Caco-2 (cell line): ENCODE measurements at regions not wholly inside any gene's neighbourhood (a gene's known extent, or its start where the extent isn't known, plus 50 kb on each side); places are given as distances from the start of the nearest gene placed in this dataset.

Source experiments
- BruUV-seq: library from RNA; stranded (reverse); fragments of 400-500 nt; replicated peaks from 2 replicates; lab custom pipeline; 2021; lab: Mats Ljungman, UMichigan
- CTCF ChIA-PET: fragments of 300-600 bp; sonication (Branson Sonifier 250); formaldehyde crosslinking; loops from one replicate; lab custom pipeline; 2022; ENCODE audit warnings: antibody characterized with exemption; lab: Charles Lee
- POLR2A ChIA-PET: fragments of 300-600 bp; sonication (Branson Sonifier 250); formaldehyde crosslinking; loops from one replicate; lab custom pipeline; 2022; ENCODE audit warnings: antibody characterized with exemption; lab: Charles Lee
- DNase-seq, 2 experiments: peaks; one replicate each; pipeline versions ENCODE4 v3.0.0 to v3.0.0-alpha.2; 2020 to 2022
- H3K27me3 ChIP-seq: replicated peaks from 2 replicates; pipeline ENCODE4 v1.6.0; 2011; ENCODE audit warnings: low read length; ENCODE audit not compliant: control insufficient read depth, insufficient read depth
- H3K36me3 ChIP-seq: 2 replicates; pipeline ENCODE4 v1.5.1; 2011; ENCODE audit warnings: low read length; ENCODE audit not compliant: control insufficient read depth, insufficient read depth
- H3K4me1 ChIP-seq: fragments of 250-450 bp; sonication (Bioruptor Pico); 2 replicates; pipeline ENCODE4 v1.5.1; 2020; ENCODE audit warnings: mild to moderate bottlenecking
- H3K4me3 ChIP-seq: 2 replicates; pipeline ENCODE4 v1.5.1; 2011; ENCODE audit warnings: low read depth, mild to moderate bottlenecking, control low read depth, low read length
- H3K9me3 ChIP-seq: fragments of 250-450 bp; sonication (Bioruptor Pico); 2 replicates; pipeline ENCODE4 v1.5.1; 2020; ENCODE audit warnings: mild to moderate bottlenecking, moderate library complexity
- H3K27ac Mint-ChIP-seq: one replicate; pipeline ENCODE4 v1.8.0; 2022; ENCODE audit warnings: mixed read lengths; ENCODE audit not compliant: unreplicated experiment
- H3K27me3 Mint-ChIP-seq: one replicate; pipeline ENCODE4 v1.8.0; 2022; ENCODE audit warnings: mixed read lengths; ENCODE audit not compliant: insufficient read depth, unreplicated experiment
- H3K36me3 Mint-ChIP-seq: one replicate; pipeline ENCODE4 v1.8.0; 2022; ENCODE audit warnings: mild to moderate bottlenecking, mixed read lengths; ENCODE audit not compliant: insufficient read depth, unreplicated experiment
- H3K4me1 Mint-ChIP-seq: one replicate; pipeline ENCODE4 v1.8.0; 2022; ENCODE audit warnings: low read depth, mixed read lengths; ENCODE audit not compliant: unreplicated experiment
- H3K4me3 Mint-ChIP-seq: one replicate; pipeline ENCODE4 v1.8.0; 2022; ENCODE audit warnings: mild to moderate bottlenecking, moderate library complexity, mixed read lengths; ENCODE audit not compliant: unreplicated experiment
- H3K9me3 Mint-ChIP-seq: one replicate; pipeline ENCODE4 v1.8.0; 2022; ENCODE audit warnings: mixed read lengths; ENCODE audit not compliant: unreplicated experiment
- intact Hi-C: fragments of 100-400 bp; cut with micrococcal nuclease; formaldehyde crosslinking; loops from one replicate; pipeline ENCODE4 v1.10.0; 2022; ENCODE audit not compliant: unreplicated experiment
- TF ChIP-seq, protein P1 (sequence below), 2 experiments: fragments of 200-600 bp in 1 of 2; IDR thresholded peaks; 1 replicate in 1 of 2; 2 replicates in 1 of 2; pipeline versions ENCODE4 v1.5.1 to v1.8.0; 2011 to 2022; ENCODE audit warnings: antibody characterized with exemption in 1 of 2, control low read depth in 1 of 2, inconsistent platforms in 1 of 2, low read depth in 1 of 2, low read length in 1 of 2, mild to moderate bottlenecking in 1 of 2, moderate library complexity in 1 of 2; ENCODE audit not compliant: insufficient read depth in 1 of 2, severe bottlenecking in 1 of 2, unreplicated experiment in 1 of 2

DNA sequence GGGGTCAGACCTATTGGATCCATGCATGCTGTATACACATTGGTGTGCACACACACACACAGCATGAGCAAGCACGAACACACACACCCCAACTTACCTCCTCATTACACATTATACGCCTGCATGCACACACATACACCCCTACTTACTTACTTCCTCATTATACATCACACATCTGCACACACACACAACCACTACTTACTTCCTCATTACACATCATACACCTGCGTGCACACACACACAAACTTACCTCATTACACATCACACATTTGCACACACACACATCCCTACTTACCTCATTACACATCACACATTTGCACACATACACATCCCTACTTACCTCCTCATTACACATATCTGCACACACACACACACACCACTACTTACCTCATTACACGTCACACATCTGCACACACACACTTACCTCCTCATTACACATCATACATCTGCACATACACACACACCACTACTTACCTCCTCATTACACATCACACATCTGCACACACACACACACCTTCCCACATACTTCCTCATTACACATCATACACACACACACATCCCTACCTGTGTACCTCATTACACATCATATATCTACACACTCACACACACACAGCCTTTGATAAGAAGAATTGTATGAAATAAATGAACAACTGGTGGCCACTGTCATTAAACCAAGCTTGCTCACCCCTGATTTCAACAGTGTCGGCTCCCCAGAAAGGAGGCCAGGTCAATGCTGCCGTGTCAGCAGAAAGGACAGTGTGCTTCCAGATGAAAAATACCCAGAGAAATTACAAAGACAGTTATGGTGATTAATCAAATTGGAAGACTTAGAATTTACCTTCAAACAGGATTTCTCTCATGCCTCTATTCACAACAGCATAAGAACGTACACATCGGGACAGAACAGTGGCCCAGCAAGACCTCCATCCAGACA lies 117.8 kb downstream of the SETD4 start:
- Mint-ChIP-seq H3K36me3 (no peaks in the 10 kb centered on the region), H3K27me3 (no peaks in the 10 kb centered on the region), H3K27ac (no peak overlapping the region), H3K9me3 (no peaks in the 10 kb centered on the region), H3K4me3 (no peak overlapping the region), H3K4me1 (no peaks in the 10 kb centered on the region)
- H3K4me3 ChIP-seq, result no peak overlapping the region
- ChIA-PET POLR2A (no interaction called here), CTCF (no interaction called here)
- TF ChIP-seq, protein P1, sequence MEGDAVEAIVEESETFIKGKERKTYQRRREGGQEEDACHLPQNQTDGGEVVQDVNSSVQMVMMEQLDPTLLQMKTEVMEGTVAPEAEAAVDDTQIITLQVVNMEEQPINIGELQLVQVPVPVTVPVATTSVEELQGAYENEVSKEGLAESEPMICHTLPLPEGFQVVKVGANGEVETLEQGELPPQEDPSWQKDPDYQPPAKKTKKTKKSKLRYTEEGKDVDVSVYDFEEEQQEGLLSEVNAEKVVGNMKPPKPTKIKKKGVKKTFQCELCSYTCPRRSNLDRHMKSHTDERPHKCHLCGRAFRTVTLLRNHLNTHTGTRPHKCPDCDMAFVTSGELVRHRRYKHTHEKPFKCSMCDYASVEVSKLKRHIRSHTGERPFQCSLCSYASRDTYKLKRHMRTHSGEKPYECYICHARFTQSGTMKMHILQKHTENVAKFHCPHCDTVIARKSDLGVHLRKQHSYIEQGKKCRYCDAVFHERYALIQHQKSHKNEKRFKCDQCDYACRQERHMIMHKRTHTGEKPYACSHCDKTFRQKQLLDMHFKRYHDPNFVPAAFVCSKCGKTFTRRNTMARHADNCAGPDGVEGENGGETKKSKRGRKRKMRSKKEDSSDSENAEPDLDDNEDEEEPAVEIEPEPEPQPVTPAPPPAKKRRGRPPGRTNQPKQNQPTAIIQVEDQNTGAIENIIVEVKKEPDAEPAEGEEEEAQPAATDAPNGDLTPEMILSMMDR (IDR thresholded peaks at IDR 0.05; ENCODE audit: insufficient read depth in 1 of 2, low read depth in 1 of 2, low read length in 1 of 2, severe bottlenecking in 1 of 2, unreplicated experiment in 1 of 2), result no peak
- no peaks in the 10 kb centered on the region for H3K27me3 ChIP-seq
- intact Hi-C loops, result no loop called here
- DNase-seq, result no peak
- peaks cover 5% of the 10 kb centered on the region; the same call in 1 of the 2 replicates for H3K4me1 ChIP-seq
- no TSS peak for BruUV-seq
- no peaks in the 10 kb centered on the region for H3K9me3 ChIP-seq
- no peaks in the 10 kb centered on the region for H3K36me3 ChIP-seq

- H3K4me1 Mint-ChIP-seq, result no peaks in the 10 kb centered on the region
- ChIA-PET CTCF (interaction anchor here (0.6 to 1.0 kb wide), 4 partner anchors 9 to 1195 kb away, joined by 3 to 5 read pairs (median 3); no protein-coding TSS in a partner anchor), POLR2A (no interaction called here)
- H3K27me3 Mint-ChIP-seq, result no peaks in the 10 kb centered on the region
- peak; percentile 43 to 60 for DNase-seq
- no TSS peak for BruUV-seq
- H3K4me3 ChIP-seq, result no peak overlapping the region
- peaks cover 4% of the 10 kb centered on the region; the same call in 1 of the 2 replicates for H3K4me1 ChIP-seq
- no peak overlapping the region for H3K27ac Mint-ChIP-seq
- TF ChIP-seq, protein P1 (IDR thresholded peaks at IDR 0.05; ENCODE audit: insufficient read depth in 1 of 2, low read depth in 1 of 2, low read length in 1 of 2, severe bottlenecking in 1 of 2, unreplicated experiment in 1 of 2), result peak; percentile 36 to 66
- H3K27me3 ChIP-seq, result no peaks in the 10 kb centered on the region
- H3K36me3 ChIP-seq, result no peaks in the 10 kb centered on the region
- H3K36me3 Mint-ChIP-seq, result no peaks in the 10 kb centered on the region
- H3K9me3 Mint-ChIP-seq, result no peaks in the 10 kb centered on the region
- intact Hi-C loops, result loop anchor here (1.0 kb wide), 3 partner anchors 45 to 1195 kb away; no protein-coding TSS in a partner anchor
- H3K9me3 ChIP-seq, result no peaks in the 10 kb centered on the region
- H3K4me3 Mint-ChIP-seq, result peak overlapping the region; percentile 40
These were observed 120.0 kb downstream of the SETD4 start for GRCh38 chr21:35940074-35940927.

- no TSS peak for BruUV-seq
- no peak overlapping the region for H3K27ac Mint-ChIP-seq
- no peaks in the 10 kb centered on the region for H3K9me3 Mint-ChIP-seq
These were observed 121.9 kb downstream of the SETD4 start for GRCh38 chr21:35938446-35938845.

More at GRCh38 chr21:35938446-35938845, 121.9 kb downstream of the SETD4 start:
- Mint-ChIP-seq H3K36me3 (no peaks in the 10 kb centered on the region), H3K4me3 (no peak overlapping the region), H3K27me3 (no peaks in the 10 kb centered on the region), H3K4me1 (no peaks in the 10 kb centered on the region)
- ChIA-PET POLR2A (no interaction called here), CTCF (no interaction called here)
- intact Hi-C loops, result no loop called here
- Histone ChIP-seq H3K4me1 (peaks cover 4% of the 10 kb centered on the region; the same call in 1 of the 2 replicates), H3K9me3 (no peaks in the 10 kb centered on the region), H3K4me3 (no peak overlapping the region), H3K27me3 (no peaks in the 10 kb centered on the region), H3K36me3 (no peaks in the 10 kb centered on the region)
- TF ChIP-seq, protein P1 (IDR thresholded peaks at IDR 0.05; ENCODE audit: insufficient read depth in 1 of 2, low read depth in 1 of 2, low read length in 1 of 2, severe bottlenecking in 1 of 2, unreplicated experiment in 1 of 2), result no peak
- no peak for DNase-seq
